Urothelium cell line (cell line): ENCODE measurements at regions not wholly inside any gene's neighbourhood (a gene's known extent, or its start where the extent isn't known, plus 50 kb on each side); places are given as distances from the start of the nearest gene placed in this dataset.

ENCODE experiments used
- DNase-seq: peaks from one replicate; pipeline ENCODE4 v3.0.0; 2011; ENCODE audit warnings: low spot score, mixed read lengths
- FAIRE-seq: peaks from 2 replicates; lab custom pipeline; 2011; peaks lifted over from hg19 to GRCh38; lab: Jason Lieb, UNC

GRCh38 chr2:63775191-63775590 is 66.5 kb upstream of the UGP2 start:
- DNase-seq (no peak), FAIRE-seq (no peak)

- FAIRE-seq = no peak
Observed at GRCh38 chr2:63776382-63776781, 65.3 kb upstream of the UGP2 start.

GRCh38 chr2:63777816-63778215 is 63.9 kb upstream of the UGP2 start:
- FAIRE-seq (no peak), DNase-seq (no peak)

More at GRCh38 chr2:63776382-63776781, 65.3 kb upstream of the UGP2 start:
- DNase-seq = no peak

GRCh38 chr2:63778391-63778790 is 63.3 kb upstream of the UGP2 start:
- no peak for DNase-seq
- no peak for FAIRE-seq

GRCh38 chr2:63780518-63781155 is 61.1 kb upstream of the UGP2 start:
- FAIRE-seq (no peak), DNase-seq (no peak)

GRCh38 chr2:63784461-63784860 is 57.2 kb upstream of the UGP2 start:
- no peak for DNase-seq

GRCh38 chr2:63785096-63785495 is 56.6 kb upstream of the UGP2 start:
- no peak for FAIRE-seq
- DNase-seq = no peak

More at GRCh38 chr2:63784461-63784860, 57.2 kb upstream of the UGP2 start:
- FAIRE-seq = no peak

GRCh38 chr2:63786471-63786870 is 55.2 kb upstream of the UGP2 start:
- FAIRE-seq (no peak), DNase-seq (no peak)

GRCh38 chr2:63788071-63788470 is 53.6 kb upstream of the UGP2 start:
- FAIRE-seq (no peak), DNase-seq (no peak)

- no peak for DNase-seq
- no peak for FAIRE-seq
Observed at GRCh38 chr2:63789338-63790020, 52.2 kb upstream of the UGP2 start.

- no peak for DNase-seq
- FAIRE-seq = no peak
Observed at GRCh38 chr2:63790491-63790890, 51.2 kb upstream of the UGP2 start.

- DNase-seq (peak; percentile 72), FAIRE-seq (no peak)
Observed at GRCh38 chr2:63790906-63791305, 50.8 kb upstream of the UGP2 start.

GRCh38 chr2:63791387-63791786 is 50.3 kb upstream of the UGP2 start:
- no peak for DNase-seq
- no peak for FAIRE-seq
